ENCODE measurements at regions not wholly inside any gene's neighbourhood (a gene's known extent, or its start where the extent isn't known, plus 50 kb on each side); places are given as distances from the start of the nearest gene placed in this dataset.

DNA sequence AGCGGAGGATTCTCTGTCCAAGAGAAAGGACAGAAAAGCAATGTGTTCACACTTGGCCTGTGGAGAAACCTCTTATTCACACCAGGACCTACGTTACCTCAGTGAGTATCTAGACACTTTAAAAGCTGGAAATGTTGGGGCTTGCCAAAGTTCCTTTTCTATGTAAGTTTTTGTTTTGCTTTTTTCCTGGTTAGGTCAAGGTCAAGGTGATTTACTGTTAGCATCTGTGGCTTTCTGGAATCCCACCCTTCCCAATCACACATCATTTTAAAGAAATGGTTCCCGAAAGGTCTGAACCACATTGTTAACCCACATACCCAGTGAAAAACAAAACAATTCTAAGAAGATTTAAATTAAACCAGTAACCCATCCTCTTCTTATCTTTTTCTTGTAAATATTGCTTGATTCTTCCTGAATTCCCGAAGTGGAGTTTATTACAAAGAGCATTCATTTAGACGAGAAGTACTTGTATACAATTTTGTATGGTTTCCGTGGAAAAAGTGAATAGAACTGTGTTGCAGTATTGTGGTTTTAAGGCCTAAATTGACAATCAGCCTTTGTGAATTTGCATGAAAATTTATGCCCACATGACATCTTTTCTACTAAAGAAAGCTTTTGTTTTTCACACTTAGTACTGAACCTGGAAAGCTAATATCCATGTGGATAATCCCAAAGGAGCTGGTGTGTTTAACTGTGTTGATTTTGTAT lies 827.0 kb upstream of the IGFBP3 start:
- TF ChIP-seq, protein P1, sequence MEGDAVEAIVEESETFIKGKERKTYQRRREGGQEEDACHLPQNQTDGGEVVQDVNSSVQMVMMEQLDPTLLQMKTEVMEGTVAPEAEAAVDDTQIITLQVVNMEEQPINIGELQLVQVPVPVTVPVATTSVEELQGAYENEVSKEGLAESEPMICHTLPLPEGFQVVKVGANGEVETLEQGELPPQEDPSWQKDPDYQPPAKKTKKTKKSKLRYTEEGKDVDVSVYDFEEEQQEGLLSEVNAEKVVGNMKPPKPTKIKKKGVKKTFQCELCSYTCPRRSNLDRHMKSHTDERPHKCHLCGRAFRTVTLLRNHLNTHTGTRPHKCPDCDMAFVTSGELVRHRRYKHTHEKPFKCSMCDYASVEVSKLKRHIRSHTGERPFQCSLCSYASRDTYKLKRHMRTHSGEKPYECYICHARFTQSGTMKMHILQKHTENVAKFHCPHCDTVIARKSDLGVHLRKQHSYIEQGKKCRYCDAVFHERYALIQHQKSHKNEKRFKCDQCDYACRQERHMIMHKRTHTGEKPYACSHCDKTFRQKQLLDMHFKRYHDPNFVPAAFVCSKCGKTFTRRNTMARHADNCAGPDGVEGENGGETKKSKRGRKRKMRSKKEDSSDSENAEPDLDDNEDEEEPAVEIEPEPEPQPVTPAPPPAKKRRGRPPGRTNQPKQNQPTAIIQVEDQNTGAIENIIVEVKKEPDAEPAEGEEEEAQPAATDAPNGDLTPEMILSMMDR (IDR thresholded peaks at IDR 0.05) = no peak
- no peak for TF ChIP-seq POLR2A (IDR thresholded peaks at IDR 0.05)
